AG09319 (cell line): ENCODE measurements at regions not wholly inside any gene's neighbourhood (a gene's known extent, or its start where the extent isn't known, plus 50 kb on each side); places are given as distances from the start of the nearest gene placed in this dataset.

Experiments used
- DNase-seq: peaks from one replicate; pipeline ENCODE4 v3.0.0-alpha.2; 2010; ENCODE audit warnings: low read depth; ENCODE audit errors: extremely low read depth
- TF ChIP-seq, protein P1 (sequence below): IDR thresholded peaks from 2 replicates; pipeline ENCODE4 v1.5.1; 2011; ENCODE audit warnings: low read depth, mild to moderate bottlenecking, inconsistent platforms, low read length, moderate library complexity

DNA sequence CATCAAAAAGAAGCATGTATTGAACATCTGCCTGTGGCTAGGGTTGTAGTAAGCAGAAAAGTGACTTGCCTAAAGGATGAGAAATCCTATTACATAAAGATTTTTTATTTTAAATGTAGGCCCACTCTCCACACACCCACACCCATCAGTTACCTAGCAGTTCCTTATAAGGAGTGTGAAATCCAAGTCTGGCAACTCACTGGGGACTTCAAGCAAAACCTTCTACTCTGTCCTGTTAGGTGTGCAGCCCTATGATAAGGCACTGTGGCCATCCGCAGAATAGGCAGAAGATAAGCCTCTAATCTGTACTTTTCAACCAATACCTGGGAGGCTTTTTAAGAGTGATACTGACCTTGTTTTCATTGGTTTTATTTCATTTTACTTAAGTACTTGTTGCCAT, 52.7 kb upstream of the TJP1 start:
- DNase-seq: no peak
- TF ChIP-seq, protein P1, sequence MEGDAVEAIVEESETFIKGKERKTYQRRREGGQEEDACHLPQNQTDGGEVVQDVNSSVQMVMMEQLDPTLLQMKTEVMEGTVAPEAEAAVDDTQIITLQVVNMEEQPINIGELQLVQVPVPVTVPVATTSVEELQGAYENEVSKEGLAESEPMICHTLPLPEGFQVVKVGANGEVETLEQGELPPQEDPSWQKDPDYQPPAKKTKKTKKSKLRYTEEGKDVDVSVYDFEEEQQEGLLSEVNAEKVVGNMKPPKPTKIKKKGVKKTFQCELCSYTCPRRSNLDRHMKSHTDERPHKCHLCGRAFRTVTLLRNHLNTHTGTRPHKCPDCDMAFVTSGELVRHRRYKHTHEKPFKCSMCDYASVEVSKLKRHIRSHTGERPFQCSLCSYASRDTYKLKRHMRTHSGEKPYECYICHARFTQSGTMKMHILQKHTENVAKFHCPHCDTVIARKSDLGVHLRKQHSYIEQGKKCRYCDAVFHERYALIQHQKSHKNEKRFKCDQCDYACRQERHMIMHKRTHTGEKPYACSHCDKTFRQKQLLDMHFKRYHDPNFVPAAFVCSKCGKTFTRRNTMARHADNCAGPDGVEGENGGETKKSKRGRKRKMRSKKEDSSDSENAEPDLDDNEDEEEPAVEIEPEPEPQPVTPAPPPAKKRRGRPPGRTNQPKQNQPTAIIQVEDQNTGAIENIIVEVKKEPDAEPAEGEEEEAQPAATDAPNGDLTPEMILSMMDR: no peak

DNA sequence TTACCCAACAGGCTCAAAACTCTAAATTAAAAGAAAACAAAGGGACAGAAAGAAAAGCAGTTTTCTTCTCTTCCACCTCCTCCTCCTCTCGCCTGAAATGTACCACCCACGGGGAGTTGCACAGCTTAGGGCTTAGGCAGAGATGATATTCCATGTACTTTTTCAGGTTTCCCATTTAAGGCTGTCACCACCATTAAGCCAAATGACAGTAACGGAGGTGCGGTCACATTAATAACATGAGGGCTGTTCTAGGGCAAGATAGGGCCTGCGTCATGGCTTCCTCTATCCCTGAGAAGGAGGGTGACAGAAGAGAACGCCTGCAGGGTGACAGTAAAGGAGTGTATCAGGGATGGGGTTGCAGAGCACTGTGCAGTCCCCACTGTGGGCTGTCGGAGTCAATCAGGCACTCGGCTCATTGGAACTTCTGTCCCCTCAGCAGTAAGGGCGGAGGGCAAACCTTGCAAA, 51.7 kb upstream of the TJP1 start:
- TF ChIP-seq, protein P1: no peak
- no peak for DNase-seq

DNA sequence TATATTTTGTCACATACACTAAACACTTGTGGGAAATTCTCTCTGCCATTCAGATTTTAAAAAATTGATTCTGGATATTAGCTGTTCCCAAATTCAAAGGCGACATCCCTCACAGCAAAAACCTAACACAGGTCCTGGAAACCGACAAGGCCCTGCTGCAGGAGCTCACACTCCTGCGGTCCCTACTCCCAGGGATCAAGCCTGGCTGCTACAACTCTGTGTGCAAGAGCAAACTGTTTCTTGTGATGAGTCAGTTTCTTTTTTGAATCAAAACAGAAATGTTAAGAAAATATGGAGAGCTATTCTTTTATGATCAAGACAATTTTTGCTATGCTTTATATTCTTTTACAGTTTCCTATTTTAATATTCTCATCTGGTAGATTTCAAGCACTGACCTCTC, 51.0 kb upstream of the TJP1 start:
- TF ChIP-seq, protein P1: no peak
- DNase-seq: no peak

GRCh38 chr15:29872716-29873115, 50.4 kb upstream of the TJP1 start:
- TF ChIP-seq, protein P1: no peak
- DNase-seq: no peak
